ENCODE measurements at regions not wholly inside any gene's neighbourhood (a gene's known extent, or its start where the extent isn't known, plus 50 kb on each side); places are given as distances from the start of the nearest gene placed in this dataset.
"Not testable (repeated sequence)": the region's sequence is repeated elsewhere in the genome, so short reads cannot be mapped to it uniquely, and the experiment has no call there.

DNA sequence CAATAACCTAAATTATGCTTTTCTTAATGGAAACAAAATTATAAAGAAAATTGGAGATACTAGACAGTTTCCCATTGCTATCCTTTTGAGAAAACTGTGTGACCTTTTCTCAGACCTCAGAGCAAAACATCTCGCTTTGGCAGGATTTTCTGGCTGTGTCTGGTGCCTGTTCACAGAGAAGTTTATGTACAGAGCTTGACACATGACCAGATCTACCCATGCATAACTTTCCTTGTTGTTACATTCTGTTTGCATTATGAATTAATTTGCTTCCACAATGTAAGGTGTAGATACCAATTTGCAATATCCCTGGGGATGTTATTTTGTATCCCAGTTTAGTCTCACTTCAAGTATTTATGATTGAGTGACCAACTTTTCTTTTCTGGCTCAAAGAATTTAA, 565.0 kb downstream of the XPNPEP1 start:
- H3K36me3 ChIP-seq (ENCODE audit: control insufficient read depth, insufficient read depth, low read length) = no peaks in the 10 kb centered on the region
- H3K4me3 ChIP-seq (ENCODE audit: low read depth, low read length) = no peak overlapping the region
- no peaks in the 10 kb centered on the region for H3K9me3 ChIP-seq (ENCODE audit: control insufficient read depth, insufficient read depth, low read length)
- no peaks in the 10 kb centered on the region for H3K4me1 ChIP-seq (ENCODE audit: control insufficient read depth, insufficient read depth, low read length)
- H3K27me3 ChIP-seq (ENCODE audit: control insufficient read depth, insufficient read depth, low read length) = no peaks in the 10 kb centered on the region
- no peak overlapping the region for H3K27ac ChIP-seq (ENCODE audit: low read depth, low read length)
- DNase-seq (ENCODE audit: low read depth in 4 of 6, low spot score in 6 of 6) = no peak
- 40% methylated on average over 1 of the region's 1 CpG for WGBS (ENCODE audit: insufficient coverage)

DNA sequence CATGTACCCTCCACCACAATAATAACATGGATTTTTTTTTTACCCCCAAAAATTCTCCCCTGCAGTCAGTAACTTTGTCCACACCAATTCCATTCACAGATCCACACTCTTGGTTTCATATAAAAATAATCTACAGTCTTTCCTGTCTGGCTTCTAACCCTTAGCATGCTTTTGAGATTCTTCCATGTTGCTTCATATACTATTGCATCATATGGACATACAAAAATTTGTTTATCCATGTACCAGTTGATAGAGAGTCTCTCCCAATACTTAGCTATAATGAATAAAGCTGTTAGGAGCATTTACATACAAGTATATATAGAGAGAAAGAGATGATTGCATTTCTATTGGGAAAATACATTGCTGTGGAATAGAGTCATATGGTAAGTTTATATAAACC, 575.0 kb downstream of the XPNPEP1 start:
- H3K9me3 ChIP-seq (ENCODE audit: control insufficient read depth, insufficient read depth, low read length) = no peaks in the 10 kb centered on the region
- H3K27ac ChIP-seq (ENCODE audit: low read depth, low read length) = no peak overlapping the region
- no peaks in the 10 kb centered on the region for H3K27me3 ChIP-seq (ENCODE audit: control insufficient read depth, insufficient read depth, low read length)
- no peak overlapping the region for H3K4me3 ChIP-seq (ENCODE audit: low read depth, low read length)
- no peak for DNase-seq (ENCODE audit: low read depth in 4 of 6, low spot score in 6 of 6)
- H3K4me1 ChIP-seq (ENCODE audit: control insufficient read depth, insufficient read depth, low read length) = no peaks in the 10 kb centered on the region
- H3K36me3 ChIP-seq (ENCODE audit: control insufficient read depth, insufficient read depth, low read length) = no peaks in the 10 kb centered on the region

DNA sequence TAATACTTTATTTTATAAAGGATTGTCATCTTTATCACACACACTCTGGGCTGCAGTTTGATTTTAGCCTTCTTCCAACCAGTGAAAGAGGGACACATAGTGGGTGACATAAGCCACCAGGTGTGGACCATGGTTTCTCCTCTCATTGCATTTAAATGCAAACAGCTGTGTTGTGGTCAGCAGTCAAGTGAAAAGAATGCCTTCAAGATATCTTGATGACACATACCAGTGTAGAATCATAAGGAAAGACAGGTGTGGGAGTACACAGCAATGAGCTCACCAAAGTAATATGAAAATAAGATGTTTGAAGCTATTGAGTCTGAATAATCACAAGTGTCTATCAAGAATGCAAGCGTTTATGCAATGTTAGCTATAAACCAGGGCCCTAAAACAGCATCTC, 580.0 kb downstream of the XPNPEP1 start:
- 91% methylated on average over 1 of the region's 1 CpG for WGBS (ENCODE audit: insufficient coverage)
- no peak for DNase-seq (ENCODE audit: low read depth in 4 of 6, low spot score in 6 of 6)
- Histone ChIP-seq H3K27ac (ENCODE audit: low read depth, low read length) (no peak overlapping the region), H3K4me3 (ENCODE audit: low read depth, low read length) (no peak overlapping the region), H3K36me3 (ENCODE audit: control insufficient read depth, insufficient read depth, low read length) (no peaks in the 10 kb centered on the region), H3K9me3 (ENCODE audit: control insufficient read depth, insufficient read depth, low read length) (no peaks in the 10 kb centered on the region), H3K27me3 (ENCODE audit: control insufficient read depth, insufficient read depth, low read length) (no peaks in the 10 kb centered on the region), H3K4me1 (ENCODE audit: control insufficient read depth, insufficient read depth, low read length) (no peaks in the 10 kb centered on the region)

DNA sequence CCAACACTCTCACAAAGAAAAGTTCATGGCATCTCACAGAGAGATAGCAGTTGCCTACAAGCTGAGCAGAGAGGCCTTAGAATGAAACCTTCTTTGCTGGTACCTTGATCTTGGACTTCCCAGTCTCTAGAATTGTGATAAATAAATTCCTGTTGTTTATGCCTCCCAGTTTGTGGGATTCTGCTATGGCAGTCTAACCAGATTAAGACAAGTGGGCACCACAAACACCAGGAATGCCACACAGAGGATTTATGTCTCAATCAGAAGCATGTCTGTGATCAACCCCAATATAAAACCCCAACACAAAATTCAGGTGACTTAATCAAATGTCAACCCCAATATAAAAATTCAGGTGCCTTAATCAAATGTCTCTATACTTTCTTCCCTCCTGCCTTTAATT, 581.3 kb downstream of the XPNPEP1 start:
- Histone ChIP-seq H3K27ac (ENCODE audit: low read depth, low read length) (no peak overlapping the region), H3K9me3 (ENCODE audit: control insufficient read depth, insufficient read depth, low read length) (no peaks in the 10 kb centered on the region), H3K4me1 (ENCODE audit: control insufficient read depth, insufficient read depth, low read length) (no peaks in the 10 kb centered on the region), H3K27me3 (ENCODE audit: control insufficient read depth, insufficient read depth, low read length) (no peaks in the 10 kb centered on the region), H3K36me3 (ENCODE audit: control insufficient read depth, insufficient read depth, low read length) (no peaks in the 10 kb centered on the region), H3K4me3 (ENCODE audit: low read depth, low read length) (no peak overlapping the region)
- no peak for DNase-seq (ENCODE audit: low read depth in 4 of 6, low spot score in 6 of 6)

DNA sequence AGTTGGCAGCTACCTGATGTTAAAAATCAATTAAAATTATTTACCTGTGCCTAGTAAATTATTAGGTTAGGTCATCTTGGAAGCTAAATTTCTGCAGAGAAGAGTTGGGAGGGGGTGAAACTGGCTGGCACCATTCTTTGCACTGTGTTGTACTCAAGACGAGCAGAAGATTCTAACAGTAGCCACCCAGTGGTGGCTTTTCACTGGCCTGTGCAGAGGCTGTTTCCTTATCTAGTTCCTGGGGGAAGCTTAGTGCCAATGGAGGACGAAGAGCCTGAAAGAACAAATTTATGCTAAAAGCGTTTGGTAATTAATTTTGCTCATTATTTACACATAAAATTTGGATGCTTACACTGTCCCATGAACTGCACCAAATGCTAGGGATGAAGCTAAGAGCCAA, 595.3 kb downstream of the XPNPEP1 start:
- 80% methylated on average over 1 of the region's 3 CpGs for WGBS (ENCODE audit: insufficient coverage)
- Histone ChIP-seq H3K9me3 (ENCODE audit: control insufficient read depth, insufficient read depth, low read length) (no peaks in the 10 kb centered on the region), H3K4me3 (ENCODE audit: low read depth, low read length) (no peak overlapping the region), H3K36me3 (ENCODE audit: control insufficient read depth, insufficient read depth, low read length) (no peaks in the 10 kb centered on the region), H3K4me1 (ENCODE audit: control insufficient read depth, insufficient read depth, low read length) (no peaks in the 10 kb centered on the region), H3K27me3 (ENCODE audit: control insufficient read depth, insufficient read depth, low read length) (no peaks in the 10 kb centered on the region), H3K27ac (ENCODE audit: low read depth, low read length) (no peak overlapping the region)
- DNase-seq (ENCODE audit: low read depth in 4 of 6, low spot score in 6 of 6) = no peak

DNA sequence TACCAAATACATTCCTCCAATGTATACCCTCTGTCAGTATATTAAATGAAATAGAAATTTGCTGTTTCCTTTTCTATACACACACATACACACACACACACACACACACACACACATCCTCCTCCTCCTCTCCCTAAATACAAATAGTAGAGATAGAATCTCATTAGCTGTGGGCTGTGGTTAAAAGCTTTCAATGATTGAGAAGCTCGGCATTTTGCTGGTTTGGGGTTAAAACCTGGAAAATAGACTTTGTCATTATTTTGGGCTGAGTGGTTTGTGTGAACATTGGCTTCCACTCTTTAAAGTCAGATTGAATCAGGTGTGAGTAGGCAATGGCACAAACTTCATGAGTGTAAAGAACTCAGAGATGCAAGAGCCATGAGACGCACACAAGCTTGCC, 596.0 kb downstream of the XPNPEP1 start:
- H3K36me3 ChIP-seq (ENCODE audit: control insufficient read depth, insufficient read depth, low read length) = no peaks in the 10 kb centered on the region
- no peak for DNase-seq (ENCODE audit: low read depth in 4 of 6, low spot score in 6 of 6)
- no peaks in the 10 kb centered on the region for H3K9me3 ChIP-seq (ENCODE audit: control insufficient read depth, insufficient read depth, low read length)
- 91% methylated on average over 1 of the region's 2 CpGs for WGBS (ENCODE audit: insufficient coverage)
- H3K4me3 ChIP-seq (ENCODE audit: low read depth, low read length) = no peak overlapping the region
- H3K27ac ChIP-seq (ENCODE audit: low read depth, low read length) = no peak overlapping the region
- H3K27me3 ChIP-seq (ENCODE audit: control insufficient read depth, insufficient read depth, low read length) = no peaks in the 10 kb centered on the region
- H3K4me1 ChIP-seq (ENCODE audit: control insufficient read depth, insufficient read depth, low read length) = no peaks in the 10 kb centered on the region

DNA sequence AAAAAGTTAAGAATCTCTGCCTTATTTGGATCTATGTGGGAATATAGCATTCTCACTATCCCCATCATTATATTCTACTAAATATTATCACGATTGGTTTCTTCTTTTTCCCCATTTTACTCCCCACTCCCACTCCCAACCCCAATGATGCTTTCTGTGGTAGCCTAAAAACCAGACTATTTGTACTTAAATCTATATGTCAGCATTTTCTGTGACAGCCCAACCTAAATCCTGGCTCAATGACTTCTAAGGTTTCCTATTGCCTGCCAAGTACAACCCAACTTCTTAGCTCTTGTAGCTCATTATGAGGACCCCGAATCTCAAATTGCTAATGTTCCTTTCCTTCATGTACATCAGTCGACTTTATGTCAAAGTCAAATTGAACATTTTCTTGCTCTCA, 598.6 kb downstream of the XPNPEP1 start:
- Histone ChIP-seq H3K27ac (ENCODE audit: low read depth, low read length) (no peak overlapping the region), H3K4me3 (ENCODE audit: low read depth, low read length) (no peak overlapping the region), H3K9me3 (ENCODE audit: control insufficient read depth, insufficient read depth, low read length) (no peaks in the 10 kb centered on the region), H3K4me1 (ENCODE audit: control insufficient read depth, insufficient read depth, low read length) (no peaks in the 10 kb centered on the region), H3K36me3 (ENCODE audit: control insufficient read depth, insufficient read depth, low read length) (no peaks in the 10 kb centered on the region), H3K27me3 (ENCODE audit: control insufficient read depth, insufficient read depth, low read length) (no peaks in the 10 kb centered on the region)
- no peak for DNase-seq (ENCODE audit: low read depth in 4 of 6, low spot score in 6 of 6)
- 93% methylated on average over 3 of the region's 3 CpGs for WGBS (ENCODE audit: insufficient coverage)

DNA sequence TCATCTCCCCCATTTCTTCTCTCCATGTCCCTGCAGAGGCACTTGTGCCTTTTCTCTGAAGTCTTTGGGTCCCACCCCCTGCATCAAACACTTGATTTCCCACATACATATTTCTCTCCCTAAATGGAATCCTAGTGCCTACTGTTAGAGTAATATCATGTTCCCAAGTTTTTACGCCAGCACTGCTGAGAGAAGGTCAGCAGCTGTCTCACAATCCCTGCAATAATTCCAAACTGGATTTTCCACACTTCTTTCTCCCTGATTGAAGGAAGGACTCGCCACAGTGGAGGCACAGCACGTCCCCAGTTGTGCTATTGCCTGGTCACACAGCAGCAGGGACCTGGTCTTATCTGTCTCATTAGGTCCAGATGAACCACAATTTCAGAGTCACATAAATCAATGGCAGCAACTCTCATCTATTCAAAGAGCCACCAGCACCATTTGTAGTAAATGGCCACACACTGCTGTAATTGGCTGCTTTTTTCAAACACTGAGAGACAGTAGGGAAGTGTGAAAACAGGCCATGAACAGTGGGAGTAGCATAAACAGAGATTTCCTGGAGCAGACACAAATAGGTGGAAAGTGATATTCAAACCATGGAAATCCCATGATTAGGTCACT, 605.5 kb downstream of the XPNPEP1 start:
- no peak overlapping the region for H3K27ac ChIP-seq (ENCODE audit: low read depth, low read length)
- H3K9me3 ChIP-seq (ENCODE audit: control insufficient read depth, insufficient read depth, low read length) = no peaks in the 10 kb centered on the region
- no peak for DNase-seq (ENCODE audit: low read depth in 4 of 6, low spot score in 6 of 6)
- 52% methylated on average over 3 of the region's 3 CpGs for WGBS (ENCODE audit: insufficient coverage)
- no peaks in the 10 kb centered on the region for H3K36me3 ChIP-seq (ENCODE audit: control insufficient read depth, insufficient read depth, low read length)
- H3K4me1 ChIP-seq (ENCODE audit: control insufficient read depth, insufficient read depth, low read length) = no peaks in the 10 kb centered on the region
- H3K27me3 ChIP-seq (ENCODE audit: control insufficient read depth, insufficient read depth, low read length) = no peaks in the 10 kb centered on the region
- no peak overlapping the region for H3K4me3 ChIP-seq (ENCODE audit: low read depth, low read length)

DNA sequence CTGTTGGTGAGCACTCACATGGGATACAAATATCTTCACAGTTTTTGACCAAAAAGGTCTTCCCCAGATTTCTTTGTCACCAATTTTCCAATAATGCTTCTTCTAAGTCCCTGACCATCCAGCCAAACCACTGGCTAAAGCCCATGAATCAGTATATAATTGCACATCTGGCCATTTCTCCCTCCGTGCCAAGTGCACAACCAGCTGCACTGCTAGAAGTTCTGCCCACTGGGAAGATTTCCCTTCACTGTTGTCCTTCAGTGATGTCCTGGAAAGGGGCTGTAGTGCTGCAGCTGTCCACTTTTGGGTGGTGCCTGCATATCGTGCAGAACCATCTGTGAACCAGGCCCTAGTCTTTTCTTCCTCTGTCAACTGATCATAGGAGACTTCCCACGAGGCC, 609.3 kb downstream of the XPNPEP1 start:
- H3K4me1 ChIP-seq (ENCODE audit: control insufficient read depth, insufficient read depth, low read length); H3K36me3 ChIP-seq (ENCODE audit: control insufficient read depth, insufficient read depth, low read length); H3K4me3 ChIP-seq (ENCODE audit: low read depth, low read length); H3K9me3 ChIP-seq (ENCODE audit: control insufficient read depth, insufficient read depth, low read length); H3K27me3 ChIP-seq (ENCODE audit: control insufficient read depth, insufficient read depth, low read length); DNase-seq (ENCODE audit: low read depth in 4 of 6, low spot score in 6 of 6); H3K27ac ChIP-seq (ENCODE audit: low read depth, low read length): not testable (repeated sequence)
- WGBS (ENCODE audit: insufficient coverage) = 75% methylated on average over 1 of the region's 3 CpGs

DNA sequence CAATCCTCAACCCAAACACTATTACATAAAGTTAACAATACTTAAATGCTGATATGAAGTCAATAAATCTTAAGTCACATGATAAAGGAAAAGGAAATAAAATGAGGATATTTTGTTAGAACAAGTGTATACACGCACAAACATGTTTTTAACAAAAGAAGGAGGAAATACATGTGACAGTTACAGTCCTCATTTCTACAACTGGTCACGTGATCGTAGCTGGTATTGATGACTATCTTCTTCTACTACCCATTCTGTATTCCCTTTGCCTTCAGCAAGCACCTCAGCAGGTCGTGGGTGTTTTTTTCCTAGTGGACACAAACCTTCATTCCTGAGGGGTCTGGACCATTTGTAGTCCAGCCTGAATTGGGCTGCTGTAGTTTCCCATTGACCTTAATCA, 610.8 kb downstream of the XPNPEP1 start:
- H3K27ac ChIP-seq (ENCODE audit: low read depth, low read length); H3K4me1 ChIP-seq (ENCODE audit: control insufficient read depth, insufficient read depth, low read length); H3K27me3 ChIP-seq (ENCODE audit: control insufficient read depth, insufficient read depth, low read length); DNase-seq (ENCODE audit: low read depth in 4 of 6, low spot score in 6 of 6); H3K9me3 ChIP-seq (ENCODE audit: control insufficient read depth, insufficient read depth, low read length); H3K36me3 ChIP-seq (ENCODE audit: control insufficient read depth, insufficient read depth, low read length); H3K4me3 ChIP-seq (ENCODE audit: low read depth, low read length): not testable (repeated sequence)
- WGBS (ENCODE audit: insufficient coverage) = 76% methylated on average over 2 of the region's 4 CpGs
